Embryonic facial prominence (tissue), 1 donor: ENCODE measurements at regions not wholly inside any gene's neighbourhood (a gene's known extent, or its start where the extent isn't known, plus 50 kb on each side); places are given as distances from the start of the nearest gene placed in this dataset.
A peak's percentile ranks its signal among the peaks of the same experiment; 100 is the strongest.
"Not testable (repeated sequence)": the region's sequence is repeated elsewhere in the genome, so short reads cannot be mapped to it uniquely, and the experiment has no call there.

Source experiments
- DNase-seq: peaks from one replicate; pipeline ENCODE4 v3.0.0-alpha.2; 2016; ENCODE audit errors: extremely low spot score

DNA sequence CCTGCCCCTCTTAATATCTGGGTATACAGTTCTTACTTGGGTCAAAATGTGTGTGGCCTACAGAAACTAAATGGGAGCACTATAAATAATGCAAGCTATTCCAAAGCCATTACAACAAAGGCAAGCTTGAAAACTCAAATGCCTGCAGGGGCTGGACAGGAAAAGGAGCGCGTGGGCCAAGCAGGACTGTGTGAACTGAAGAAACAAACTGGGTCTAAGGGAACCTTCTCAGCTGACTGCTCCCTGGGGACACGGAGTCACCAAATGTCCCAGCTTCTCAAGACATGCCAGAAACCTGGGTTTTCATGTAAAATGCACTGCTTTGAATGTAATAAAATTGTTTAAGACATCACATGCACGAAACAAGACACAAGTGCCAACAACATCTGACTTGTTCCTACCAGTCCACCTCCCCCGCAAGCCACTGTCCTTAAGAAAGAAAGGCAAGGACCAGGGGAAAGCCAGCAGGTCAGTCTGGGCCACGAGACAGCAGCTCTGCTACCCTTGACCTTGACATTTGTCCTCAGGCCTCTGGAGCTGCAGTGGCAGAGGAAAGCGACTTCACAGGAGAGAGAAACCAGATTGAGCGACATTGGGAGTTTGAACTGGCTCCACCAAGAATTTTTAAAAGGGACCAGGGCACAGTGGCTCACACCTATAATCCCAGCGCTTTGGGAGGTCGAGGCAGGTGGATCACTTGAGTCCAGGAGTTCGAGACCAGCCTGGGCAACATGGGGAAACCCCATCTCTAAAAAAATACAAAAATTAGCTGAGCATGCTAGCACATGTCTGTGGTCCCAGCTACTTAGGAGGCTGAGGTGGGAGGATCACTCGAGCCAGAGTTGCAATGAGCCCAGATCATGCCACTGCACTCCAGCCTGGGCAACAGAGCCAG lies 89.7 kb upstream of the SH3BP4 start:
- DNase-seq, result no peak

DNA sequence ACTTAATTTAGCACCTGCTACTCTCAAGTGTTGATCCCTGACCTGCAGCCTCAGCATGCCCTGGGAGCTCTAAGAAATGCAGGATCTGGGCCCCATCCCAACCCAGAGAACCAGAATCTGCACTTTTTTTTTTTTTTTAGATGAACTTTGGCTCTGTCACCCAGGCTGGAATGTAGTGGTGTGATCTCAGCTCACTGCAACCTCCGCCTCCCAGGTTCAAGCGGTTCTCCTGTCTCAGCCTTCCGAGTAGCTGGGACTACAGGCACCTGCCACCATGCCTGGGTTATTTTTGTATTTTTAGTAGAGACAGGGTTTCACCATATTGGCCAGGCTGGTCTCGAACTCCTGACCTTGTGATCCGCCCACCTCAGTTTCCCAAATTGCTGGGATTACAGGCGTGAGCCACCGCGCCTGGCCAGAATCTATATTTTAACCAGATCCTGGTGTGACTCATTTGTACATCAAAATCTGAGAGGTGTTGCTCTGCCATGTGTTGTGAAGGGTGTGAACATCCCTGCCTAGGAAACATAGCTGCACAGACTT lies 92.4 kb upstream of the SH3BP4 start:
- DNase-seq, result not testable (repeated sequence)

DNA sequence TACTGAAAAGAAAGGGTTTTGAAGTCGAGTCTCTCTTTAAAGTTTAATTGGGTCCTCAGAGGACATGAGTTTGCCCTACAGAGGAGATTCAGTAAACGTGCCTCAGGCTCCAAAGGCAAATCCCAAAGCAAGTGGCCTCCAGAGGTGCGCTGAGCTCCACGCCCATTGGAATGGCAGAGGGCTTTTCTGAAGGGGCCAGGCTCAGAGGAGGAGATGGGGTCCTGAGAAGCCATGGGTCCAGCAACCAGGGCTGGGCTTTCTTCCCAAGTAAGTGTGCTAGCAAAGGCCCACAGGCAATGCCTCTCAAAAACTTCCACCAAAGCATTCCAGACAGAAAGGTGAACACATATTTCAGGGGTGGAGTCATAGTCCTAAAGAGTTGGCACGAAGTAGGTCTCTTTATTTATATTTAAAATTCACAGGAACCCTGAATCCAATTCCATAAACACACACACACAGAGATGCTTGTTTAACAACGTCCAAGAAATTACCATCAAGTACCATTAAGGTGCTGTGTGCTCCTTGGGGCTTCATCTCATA lies 93.0 kb upstream of the SH3BP4 start:
- DNase-seq, result no peak

DNA sequence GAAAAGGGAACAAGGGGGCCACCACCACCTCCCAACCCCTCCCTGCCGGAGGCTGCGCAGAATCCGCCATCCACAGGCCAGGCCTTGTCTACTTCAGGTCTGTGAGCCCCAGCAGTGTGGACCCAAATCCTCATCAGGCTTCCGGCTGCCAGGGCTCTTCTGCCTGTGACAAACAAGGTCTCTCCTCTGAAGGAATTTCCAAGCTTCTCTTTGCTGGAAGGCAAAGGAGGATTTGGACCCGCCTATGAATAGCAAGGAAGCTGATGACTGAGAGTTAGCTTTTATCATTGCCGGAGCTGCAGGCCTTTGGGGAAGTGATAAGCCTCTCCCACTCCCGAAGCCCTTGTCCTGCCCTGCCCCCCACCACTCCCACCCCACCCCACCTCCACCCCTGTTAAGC lies 93.7 kb upstream of the SH3BP4 start:
- no peak for DNase-seq

- DNase-seq, result no peak
Observed at GRCh38 chr2:234853729-234854128, 98.1 kb upstream of the SH3BP4 start.

DNA sequence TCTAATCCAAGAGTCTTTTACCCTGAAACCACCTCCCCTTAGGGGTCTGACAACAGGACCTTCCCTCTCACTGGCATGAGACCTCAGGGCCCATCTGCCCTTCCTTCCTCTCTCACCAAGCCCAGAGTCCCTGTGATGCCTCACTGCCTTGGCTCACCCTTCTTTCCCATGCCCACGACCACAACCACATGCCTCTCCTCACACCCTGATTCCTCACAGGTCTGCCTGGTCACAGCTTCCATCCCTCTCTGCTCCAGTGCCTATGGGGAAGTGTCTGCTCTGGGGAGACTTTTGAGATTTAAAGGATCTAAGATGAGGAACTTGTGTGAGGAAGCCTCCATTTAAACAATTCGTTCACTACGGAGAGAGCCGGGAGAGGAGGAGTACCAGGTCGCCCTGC lies 98.9 kb upstream of the SH3BP4 start:
- DNase-seq, result no peak

- DNase-seq, result no peak
Observed at GRCh38 chr2:234852035-234852434, 99.8 kb upstream of the SH3BP4 start.

- DNase-seq, result no peak
Observed at GRCh38 chr2:234851451-234851850, 100.4 kb upstream of the SH3BP4 start.

DNA sequence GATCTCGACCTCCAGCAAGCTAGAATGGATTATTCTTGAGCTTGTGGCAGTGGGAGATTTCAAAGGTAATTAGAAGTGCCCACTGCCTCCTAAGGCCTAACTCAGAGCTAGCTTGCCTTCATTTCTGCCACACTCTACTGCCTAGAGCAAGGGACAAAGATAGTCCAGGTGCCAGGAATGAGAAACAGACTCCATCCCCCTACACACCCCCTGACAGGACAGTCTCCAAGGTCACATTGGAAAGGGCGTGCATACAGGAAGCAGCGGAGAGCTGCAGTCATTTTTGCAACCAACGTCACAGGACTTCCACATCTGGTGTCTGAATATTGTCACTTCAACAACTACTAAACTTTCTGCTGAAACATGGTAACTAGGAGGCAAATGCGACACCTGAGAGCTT lies 101.0 kb upstream of the SH3BP4 start:
- DNase-seq, result no peak

DNA sequence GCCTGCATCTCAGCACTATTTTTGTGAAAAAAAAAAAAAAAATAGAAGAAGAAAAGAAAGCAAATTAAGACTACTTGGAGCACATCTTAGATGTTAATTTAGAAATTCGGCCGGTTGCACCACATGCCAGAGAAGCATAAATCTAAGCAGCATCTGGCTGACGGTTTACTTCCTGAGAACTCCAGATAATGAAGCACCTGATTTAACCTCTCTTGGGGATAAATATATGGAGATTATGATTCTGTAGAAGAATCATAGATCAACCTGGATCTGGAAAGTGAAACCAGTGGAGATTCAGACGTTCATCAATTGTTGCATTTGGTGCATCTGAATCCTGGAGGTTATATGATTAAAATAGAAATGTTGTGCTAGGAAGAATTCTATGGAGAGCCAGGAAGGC lies 102.1 kb upstream of the SH3BP4 start:
- no peak for DNase-seq

DNA sequence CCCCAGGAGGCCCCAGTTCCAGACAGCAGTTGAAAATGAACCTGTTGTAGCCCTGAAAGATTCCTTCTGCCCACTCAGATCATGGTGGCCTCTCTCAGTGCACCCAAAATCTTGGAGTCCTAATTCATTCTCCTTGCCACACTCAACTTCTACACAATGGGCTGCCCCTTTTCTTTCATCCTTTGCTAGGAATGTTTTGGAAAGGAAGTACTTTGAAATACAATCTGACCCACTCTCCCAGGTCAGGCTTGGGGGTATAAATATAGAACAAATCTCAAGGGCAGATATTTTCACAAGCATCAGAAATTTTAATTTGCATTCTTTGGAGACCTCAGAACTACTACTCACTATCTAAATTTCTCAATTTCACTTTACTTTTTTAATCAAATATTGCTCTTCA lies 103.2 kb upstream of the SH3BP4 start:
- DNase-seq, result no peak

GRCh38 chr2:234847639-234848038 lies 104.2 kb upstream of the SH3BP4 start:
- DNase-seq, result no peak

DNA sequence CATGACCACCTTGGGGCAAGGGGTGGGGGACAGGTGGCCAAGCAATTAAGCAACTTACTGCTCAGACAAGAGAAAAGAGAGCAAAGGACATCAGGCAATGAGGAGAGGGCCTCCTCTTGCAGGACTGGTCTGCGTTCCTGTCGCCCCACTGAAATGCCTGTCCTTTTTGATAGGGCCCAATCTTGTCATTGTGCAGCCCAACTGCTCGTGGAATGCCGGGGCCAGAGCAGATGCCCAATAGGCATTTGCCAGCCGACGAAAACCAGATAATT lies 104.5 kb upstream of the SH3BP4 start:
- no peak for DNase-seq

DNA sequence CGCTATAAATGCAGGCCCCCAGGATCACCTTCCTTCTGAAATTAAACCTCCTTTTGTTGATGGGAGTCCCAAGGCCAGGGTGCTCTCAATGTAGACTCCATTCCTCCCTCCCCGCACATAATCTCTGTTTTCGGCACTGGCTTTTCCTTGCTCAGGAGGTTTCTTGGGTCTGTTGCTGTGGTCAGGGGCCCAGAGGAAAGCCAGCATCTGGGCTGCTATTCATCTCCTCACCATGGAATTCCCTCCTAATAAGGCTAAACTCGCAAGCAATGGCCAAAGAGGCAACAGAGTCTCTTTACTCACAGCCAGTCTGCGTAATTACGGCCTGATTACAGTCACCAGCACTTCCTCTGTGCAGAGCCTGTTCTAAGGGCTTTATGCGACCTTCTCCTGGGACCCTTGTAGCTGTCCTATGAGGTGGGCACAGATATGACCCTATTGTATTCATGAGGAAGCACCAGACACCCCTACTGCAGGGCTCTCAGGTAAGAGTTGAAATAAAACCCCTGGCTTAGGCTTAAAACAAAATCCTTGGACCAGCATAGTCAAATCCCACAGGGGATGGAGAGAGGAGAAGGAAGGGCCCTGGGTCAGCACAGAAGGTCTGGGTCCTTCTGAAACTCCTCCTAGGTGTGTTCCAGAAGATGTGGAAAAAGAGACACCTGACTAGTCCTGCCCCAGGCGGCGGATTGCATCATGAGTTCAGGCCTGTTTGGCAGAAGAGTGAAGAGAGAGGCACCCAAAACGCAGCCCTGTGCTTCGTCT lies 105.0 kb upstream of the SH3BP4 start:
- no peak for DNase-seq

DNA sequence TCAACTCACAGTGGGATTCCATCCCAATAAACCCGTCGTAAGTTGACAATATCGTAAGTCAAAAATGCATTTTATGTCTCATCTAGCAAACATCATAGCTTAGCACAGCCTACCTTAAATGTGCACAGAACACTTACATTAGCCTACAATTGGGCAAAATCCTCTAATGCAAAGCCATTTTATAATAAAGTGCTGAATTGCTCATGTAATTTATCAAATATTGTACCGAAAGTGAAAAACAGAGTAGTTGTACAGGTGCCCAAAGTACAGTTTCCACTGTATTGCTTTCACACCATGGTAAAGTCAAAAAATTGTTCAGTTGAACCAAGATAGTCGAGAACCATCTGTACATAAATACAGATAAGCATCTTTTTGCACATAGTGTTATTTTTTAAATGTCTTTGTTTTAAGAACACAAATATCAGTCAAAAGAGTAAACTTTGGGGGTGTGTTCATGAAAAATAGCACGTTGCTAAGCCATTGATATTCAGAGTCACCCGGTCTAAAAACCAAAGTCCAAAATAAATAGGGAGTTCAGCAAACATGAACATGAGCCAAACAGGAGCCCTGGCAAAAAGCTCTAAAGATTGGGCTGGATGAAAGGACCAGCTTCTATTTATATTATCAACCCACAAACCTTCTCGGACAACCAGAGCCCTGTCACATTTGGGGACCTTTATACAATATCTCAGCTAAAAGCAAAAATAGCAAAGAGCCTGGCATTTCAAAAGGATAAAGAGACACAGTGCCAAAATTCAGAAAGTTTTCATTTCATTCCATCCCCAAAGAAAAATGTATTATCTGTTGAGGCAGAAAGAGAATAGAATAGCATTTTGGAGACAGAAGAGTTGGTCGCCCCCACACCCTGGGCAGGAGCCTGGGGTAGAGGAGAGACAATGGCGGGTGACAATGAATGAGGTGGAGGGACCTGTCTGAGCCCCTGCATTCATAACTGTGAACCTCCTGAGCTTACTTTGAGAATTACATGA lies 105.9 kb upstream of the SH3BP4 start:
- DNase-seq, result no peak

- DNase-seq, result no peak
Observed at GRCh38 chr2:234843411-234843810, 108.4 kb upstream of the SH3BP4 start.

DNA sequence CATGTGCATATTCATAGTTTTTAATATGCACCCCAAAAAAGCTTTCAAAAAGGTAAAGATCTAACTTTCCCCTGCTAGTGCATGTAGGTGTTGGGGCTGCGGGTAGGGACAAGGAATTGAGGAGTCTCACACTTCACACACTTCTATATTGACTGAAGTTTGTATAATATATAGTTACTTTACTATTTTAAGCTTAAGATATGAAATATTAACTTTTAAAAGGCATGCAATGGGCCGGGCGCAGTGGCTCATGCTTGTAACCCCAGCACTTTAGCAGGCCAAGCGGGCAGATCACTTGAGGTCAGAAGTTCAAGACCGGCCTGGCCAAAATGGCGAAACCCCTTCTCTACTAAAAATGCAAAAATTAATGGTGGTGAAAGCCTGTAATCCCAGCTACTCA lies 109.1 kb upstream of the SH3BP4 start:
- no peak for DNase-seq

- DNase-seq, result no peak
Observed at GRCh38 chr2:234841321-234842015, 110.3 kb upstream of the SH3BP4 start.

DNA sequence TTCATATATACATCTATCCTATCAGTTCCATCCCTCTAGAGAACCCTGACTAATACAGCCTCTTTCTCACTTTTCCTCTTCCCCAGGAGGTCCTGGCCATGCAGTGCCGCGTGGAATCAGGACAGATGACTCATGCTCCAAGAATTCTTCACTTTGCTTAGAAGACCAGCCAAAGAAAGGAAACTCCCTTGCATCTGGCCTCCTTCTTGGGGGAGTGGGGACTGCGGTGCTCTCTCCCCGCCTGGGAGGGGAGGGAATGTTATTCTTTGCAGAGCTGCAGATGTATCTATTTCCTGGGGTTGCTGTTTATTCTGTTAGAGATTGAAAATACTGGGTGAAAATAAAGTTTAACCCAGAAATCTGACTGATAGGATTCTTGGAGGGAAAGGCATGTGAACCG lies 111.5 kb upstream of the SH3BP4 start:
- peak; percentile 47 for DNase-seq

DNA sequence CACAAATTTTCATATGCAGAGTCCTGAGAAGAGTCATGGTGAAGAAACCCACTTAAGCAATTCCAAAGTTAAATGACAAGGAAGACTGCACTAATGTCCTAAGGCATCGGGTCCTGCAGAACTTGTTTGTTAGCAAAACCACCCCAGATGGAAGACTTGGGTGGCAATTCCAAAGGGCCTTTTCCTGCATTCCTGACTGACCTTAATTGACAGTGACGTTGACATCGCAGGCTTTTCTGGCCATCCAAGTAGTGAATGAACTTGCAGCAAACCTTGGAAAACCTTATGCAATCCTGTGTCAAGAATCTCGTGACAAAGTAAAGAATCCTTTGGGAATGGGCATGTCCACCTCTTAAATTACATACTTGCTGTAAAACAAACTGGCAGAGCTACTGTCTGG lies 112.5 kb upstream of the SH3BP4 start:
- no peak for DNase-seq

DNA sequence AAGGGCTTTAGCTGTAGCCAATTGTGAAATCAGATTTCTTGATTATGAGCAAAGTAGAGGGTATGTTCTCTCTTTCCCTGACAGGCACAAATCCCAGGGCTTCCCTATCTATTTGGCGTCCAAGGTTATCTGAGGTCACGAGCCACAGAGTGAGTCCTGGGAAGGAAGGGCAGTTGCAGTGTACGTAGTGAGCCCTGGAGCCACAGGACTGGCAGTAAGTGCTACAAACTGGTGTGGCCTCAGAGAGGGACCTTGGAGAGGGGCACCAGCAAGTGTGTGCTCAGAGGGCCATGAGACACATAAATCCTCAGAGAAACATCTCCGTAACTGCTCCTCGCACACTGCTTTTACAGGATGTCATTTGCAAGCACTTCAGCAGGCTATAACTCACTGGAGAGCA lies 115.5 kb upstream of the SH3BP4 start:
- no peak for DNase-seq
